ENCODE measurements at regions not wholly inside any gene's neighbourhood (a gene's known extent, or its start where the extent isn't known, plus 50 kb on each side); places are given as distances from the start of the nearest gene placed in this dataset.

GRCh38 chr6:152824666-152825065 lies 74.1 kb downstream of the VIP start:
- TF ChIP-seq, protein P1, sequence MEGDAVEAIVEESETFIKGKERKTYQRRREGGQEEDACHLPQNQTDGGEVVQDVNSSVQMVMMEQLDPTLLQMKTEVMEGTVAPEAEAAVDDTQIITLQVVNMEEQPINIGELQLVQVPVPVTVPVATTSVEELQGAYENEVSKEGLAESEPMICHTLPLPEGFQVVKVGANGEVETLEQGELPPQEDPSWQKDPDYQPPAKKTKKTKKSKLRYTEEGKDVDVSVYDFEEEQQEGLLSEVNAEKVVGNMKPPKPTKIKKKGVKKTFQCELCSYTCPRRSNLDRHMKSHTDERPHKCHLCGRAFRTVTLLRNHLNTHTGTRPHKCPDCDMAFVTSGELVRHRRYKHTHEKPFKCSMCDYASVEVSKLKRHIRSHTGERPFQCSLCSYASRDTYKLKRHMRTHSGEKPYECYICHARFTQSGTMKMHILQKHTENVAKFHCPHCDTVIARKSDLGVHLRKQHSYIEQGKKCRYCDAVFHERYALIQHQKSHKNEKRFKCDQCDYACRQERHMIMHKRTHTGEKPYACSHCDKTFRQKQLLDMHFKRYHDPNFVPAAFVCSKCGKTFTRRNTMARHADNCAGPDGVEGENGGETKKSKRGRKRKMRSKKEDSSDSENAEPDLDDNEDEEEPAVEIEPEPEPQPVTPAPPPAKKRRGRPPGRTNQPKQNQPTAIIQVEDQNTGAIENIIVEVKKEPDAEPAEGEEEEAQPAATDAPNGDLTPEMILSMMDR (IDR thresholded peaks at IDR 0.05), result no peak
- TF ChIP-seq POLR2A (IDR thresholded peaks at IDR 0.05), result no peak

Measured in heart left ventricle (tissue), 13 donors.